CD14-positive monocyte (primary cell): ENCODE measurements at regions not wholly inside any gene's neighbourhood (a gene's known extent, or its start where the extent isn't known, plus 50 kb on each side); places are given as distances from the start of the nearest gene placed in this dataset.

Experiments
- DNase-seq, 3 donors: peaks; one replicate each; pipeline ENCODE4 v3.0.0-alpha.2; 2011 to 2022
- H2AFZ ChIP-seq: 2 replicates; pipeline ENCODE4 v1.6.0; 2012; ENCODE audit warnings: mild to moderate bottlenecking, low read depth, low read length, inconsistent platforms; ENCODE audit not compliant: insufficient read depth, poor library complexity, severe bottlenecking
- H3K27ac ChIP-seq, 2 donors: 1 replicate in 1 of 2; 2 replicates in 1 of 2; pipeline ENCODE4 v1.5.1; 2012 to 2013; ENCODE audit warnings: low read length in 2 of 2, control low read depth in 1 of 2, inconsistent platforms in 1 of 2, low read depth in 1 of 2, mild to moderate bottlenecking in 1 of 2
- H3K27me3 ChIP-seq, 2 donors: one replicate each; pipeline versions ENCODE4 v1.6.0 to v1.6.1; 2011 to 2013; ENCODE audit warnings: low read length in 2 of 2; ENCODE audit not compliant: control insufficient read depth in 2 of 2, insufficient read depth in 2 of 2
- H3K36me3 ChIP-seq, 2 donors: replicated peaks in 1 of 2; 1 replicate in 1 of 2; 2 replicates in 1 of 2; pipeline versions ENCODE4 v1.5.1 to v1.6.1; 2012 to 2013; ENCODE audit warnings: low read length in 2 of 2, control low read depth in 1 of 2, inconsistent platforms in 1 of 2, mild to moderate bottlenecking in 1 of 2; ENCODE audit not compliant: insufficient read depth in 2 of 2, control insufficient read depth in 1 of 2
- H3K4me1 ChIP-seq, 2 donors: 1 replicate in 1 of 2; 2 replicates in 1 of 2; pipeline versions ENCODE4 v1.5.1 to v1.6.1; 2012 to 2013; ENCODE audit warnings: low read length in 2 of 2, control low read depth in 1 of 2, inconsistent platforms in 1 of 2, mild to moderate bottlenecking in 1 of 2, moderate library complexity in 1 of 2; ENCODE audit not compliant: insufficient read depth in 2 of 2, control insufficient read depth in 1 of 2
- H3K4me2 ChIP-seq: replicated peaks from 2 replicates; pipeline ENCODE3; 2012; ENCODE audit warnings: low read length, moderate library complexity, mild to moderate bottlenecking; ENCODE audit not compliant: poor library complexity, severe bottlenecking; ENCODE audit errors: extremely low read depth
- H3K4me3 ChIP-seq, 3 experiments: fragments of 200-600 bp in 1 of 3; sonication (generic) in 1 of 3; replicated peaks in 1 of 3; 1 replicate in 2 of 3; 2 replicates in 1 of 3; pipeline ENCODE4 v1.5.1; 2011 to 2013; ENCODE audit warnings: low read length in 3 of 3, mild to moderate bottlenecking in 3 of 3, control low read depth in 2 of 3, low read depth in 2 of 3, inconsistent platforms in 1 of 3, moderate library complexity in 1 of 3
- H3K79me2 ChIP-seq: 2 replicates; pipeline ENCODE4 v1.6.0; 2012; ENCODE audit warnings: mild to moderate bottlenecking, control low read depth, inconsistent platforms, low read length, moderate library complexity; ENCODE audit not compliant: insufficient read depth
- H3K9ac ChIP-seq: 2 replicates; pipeline ENCODE4 v1.6.0; 2017; ENCODE audit warnings: low read length, mild to moderate bottlenecking; ENCODE audit not compliant: insufficient read depth, poor library complexity, severe bottlenecking
- H3K9me3 ChIP-seq, 2 donors: replicated peaks in 1 of 2; 1 replicate in 1 of 2; 2 replicates in 1 of 2; pipeline versions ENCODE4 v1.5.1 to v1.6.1; 2012 to 2013; ENCODE audit warnings: low read length in 2 of 2, control low read depth in 1 of 2; ENCODE audit not compliant: control insufficient read depth in 1 of 2, insufficient read depth in 1 of 2
- H4K20me1 ChIP-seq: 2 replicates; pipeline ENCODE4 v1.6.0; 2012; ENCODE audit warnings: mild to moderate bottlenecking, low read length, control low read depth, moderate library complexity; ENCODE audit not compliant: insufficient read depth
- H3K27ac Mint-ChIP-seq, 7 donors: one replicate each; pipeline ENCODE4 v1.8.0; 2020; ENCODE audit warnings: mild to moderate bottlenecking in 7 of 7, mixed read lengths in 7 of 7, moderate library complexity in 6 of 7, inconsistent platforms in 2 of 7
- H3K27me3 Mint-ChIP-seq, 3 donors: one replicate each; pipeline ENCODE4 v1.8.0; 2021 to 2022; ENCODE audit warnings: low read depth in 3 of 3, mild to moderate bottlenecking in 3 of 3, mixed read lengths in 3 of 3, moderate library complexity in 3 of 3, inconsistent platforms in 1 of 3
- H3K36me3 Mint-ChIP-seq, 2 donors: one replicate each; pipeline ENCODE4 v1.8.0; 2020; ENCODE audit warnings: mixed read lengths in 2 of 2, inconsistent platforms in 1 of 2, mild to moderate bottlenecking in 1 of 2
- H3K4me1 Mint-ChIP-seq: one replicate; pipeline ENCODE4 v1.8.0; 2020; ENCODE audit warnings: mild to moderate bottlenecking, mixed read lengths
- H3K4me3 Mint-ChIP-seq, 2 donors: one replicate each; pipeline ENCODE4 v1.8.0; 2020; ENCODE audit warnings: mild to moderate bottlenecking in 2 of 2, mixed read lengths in 2 of 2, moderate library complexity in 1 of 2
- H3K9me3 Mint-ChIP-seq, 7 donors: one replicate each; pipeline ENCODE4 v1.8.0; 2020 to 2022; ENCODE audit warnings: mixed read lengths in 7 of 7, mild to moderate bottlenecking in 6 of 7, moderate library complexity in 6 of 7, inconsistent platforms in 2 of 7
- CTCF ChIP-seq: fragments of 200-600 bp; IDR thresholded peaks from one replicate; pipeline ENCODE4 v1.8.0; 2022; ENCODE audit warnings: antibody characterized with exemption, mild to moderate bottlenecking
- WGBS: methylation state at CpG from one replicate; pipeline ENCODE4 v1.1.5; 2013; ENCODE audit warnings: missing lambda C conversion rate; ENCODE audit not compliant: insufficient coverage; 5-methylcytosine and 5-hydroxymethylcytosine counted together
- intact Hi-C, 2 donors: fragments of 100-400 bp; cut with micrococcal nuclease; formaldehyde crosslinking; loops; one replicate each; pipeline versions ENCODE4 v1.15.0 to v1.15.1; 2023

DNA sequence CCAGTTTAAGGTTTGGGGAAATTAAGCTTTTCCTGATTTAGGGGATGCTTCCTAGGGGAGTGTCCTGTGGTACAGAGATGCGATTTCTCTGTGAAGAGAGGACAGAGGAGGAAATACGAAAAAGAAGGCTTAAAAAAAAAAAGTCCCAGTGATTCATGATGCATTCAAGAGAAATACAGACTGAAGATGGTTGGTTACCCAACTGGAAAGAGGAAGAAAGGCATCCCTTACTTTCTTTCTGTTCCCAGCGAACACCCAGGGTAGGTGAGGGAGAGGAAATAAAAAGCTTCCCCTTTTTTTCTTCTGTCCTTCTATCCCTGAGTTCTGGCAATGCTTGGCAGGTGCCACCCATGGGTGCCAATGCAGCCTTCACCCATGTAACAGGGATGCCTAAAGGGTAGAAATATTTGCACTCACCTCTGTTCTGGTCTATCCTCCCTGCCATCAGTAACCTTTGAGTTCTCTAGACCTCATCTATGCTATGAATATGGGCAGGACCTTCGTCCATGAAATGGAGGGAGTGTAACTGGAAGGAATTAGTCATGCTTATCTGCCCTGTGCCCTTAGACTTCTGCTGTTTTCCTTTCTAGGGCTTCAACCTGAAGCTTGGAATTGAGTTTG is 230.1 kb upstream of the GALNTL6 start:
- no peak overlapping the region for H3K4me3 Mint-ChIP-seq

GRCh38 chr4:171573181-171573580 is 240.0 kb upstream of the GALNTL6 start:
- Histone ChIP-seq H4K20me1 (no peaks in the 10 kb centered on the region), H3K4me2 (no peak overlapping the region), H3K4me3 (no peak overlapping the region), H3K9me3 (peaks cover 6 to 16% of the 10 kb centered on the region in 2 donors), H2AFZ (no peak overlapping the region), H3K27me3 (no peaks in the 10 kb centered on the region), H3K36me3 (no peaks in the 10 kb centered on the region), H3K9ac (no peak overlapping the region), H3K4me1 (no peaks in the 10 kb centered on the region), H3K27ac (no peak overlapping the region), H3K79me2 (no peaks in the 10 kb centered on the region)
- H3K27ac Mint-ChIP-seq: no peak overlapping the region
- no peak for TF ChIP-seq CTCF
- intact Hi-C loops: no loop called here
- H3K36me3 Mint-ChIP-seq: no peaks in the 10 kb centered on the region
- no peak overlapping the region for H3K4me3 Mint-ChIP-seq
- no peak for DNase-seq
- H3K27me3 Mint-ChIP-seq: peaks cover 0 to 2% (median 0%) of the 10 kb centered on the region in 3 donors
- H3K9me3 Mint-ChIP-seq: peaks cover 5 to 19% (median 10%) of the 10 kb centered on the region in 7 donors
- no peaks in the 10 kb centered on the region for H3K4me1 Mint-ChIP-seq
- WGBS: 100% methylated on average over 1 of the region's 2 CpGs

More for the DNA sequence above, 230.1 kb upstream of the GALNTL6 start:
- Histone ChIP-seq H3K9me3 (peaks cover 2 to 4% of the 10 kb centered on the region in 2 donors), H3K4me1 (no peaks in the 10 kb centered on the region), H3K4me3 (no peak overlapping the region), H3K36me3 (no peaks in the 10 kb centered on the region), H3K4me2 (no peak overlapping the region), H3K79me2 (no peaks in the 10 kb centered on the region), H3K27ac (no peak overlapping the region), H4K20me1 (no peaks in the 10 kb centered on the region), H3K27me3 (no peaks in the 10 kb centered on the region), H2AFZ (no peak overlapping the region), H3K9ac (no peak overlapping the region)
- Mint-ChIP-seq H3K4me1 (peaks cover 7% of the 10 kb centered on the region), H3K36me3 (no peaks in the 10 kb centered on the region), H3K27me3 (no peaks in the 10 kb centered on the region), H3K9me3 (peaks cover 0 to 3% (median under 1%) of the 10 kb centered on the region in 7 donors), H3K27ac (no peak overlapping the region)
- intact Hi-C loops: no loop called here
- DNase-seq: no peak
- 64% methylated on average over 2 of the region's 4 CpGs for WGBS
- no peak for TF ChIP-seq CTCF
